ENCODE measurements at regions not wholly inside any gene's neighbourhood (a gene's known extent, or its start where the extent isn't known, plus 50 kb on each side); places are given as distances from the start of the nearest gene placed in this dataset.
A peak's percentile ranks its signal among the peaks of the same experiment; 100 is the strongest.

DNA sequence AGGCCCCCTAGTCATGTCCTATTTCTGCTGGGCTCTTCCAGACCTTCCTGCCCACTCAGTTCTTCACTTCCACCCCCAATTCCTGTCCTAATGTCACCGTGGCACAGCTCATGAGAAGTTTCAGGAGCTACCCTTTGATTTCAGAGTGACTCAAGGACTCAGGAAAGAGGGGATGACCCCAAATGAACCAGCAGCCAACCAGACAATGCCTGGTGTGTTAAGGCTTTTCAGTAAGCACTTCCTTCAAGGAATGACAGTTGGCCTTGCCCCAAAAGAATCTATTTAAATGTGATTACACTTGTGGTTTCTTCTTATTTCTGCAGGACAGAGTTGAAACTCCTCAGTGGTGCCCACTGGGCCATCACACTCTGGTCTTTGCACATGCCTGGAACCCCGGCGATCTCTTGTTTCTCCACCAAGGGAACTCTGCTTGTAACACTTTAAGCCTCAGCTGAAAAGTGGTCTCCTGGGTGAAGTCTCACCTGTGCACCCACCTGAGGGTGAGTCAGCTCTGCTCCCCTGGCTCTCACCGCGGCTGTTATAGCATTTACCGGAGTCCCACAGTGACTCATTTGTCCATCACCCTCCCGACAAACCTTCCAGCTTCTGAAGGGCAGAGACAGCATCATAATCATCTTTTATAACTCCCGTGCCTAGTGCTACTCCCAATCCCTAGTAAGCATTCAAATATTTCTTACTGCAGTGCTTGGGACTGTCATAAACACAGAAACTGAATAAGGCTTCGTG is 123.0 kb upstream of the SVIL start:
- peak; percentile 92 for ATAC-seq
- Histone ChIP-seq H3K27me3 (ENCODE audit: low read length) (no peaks in the 10 kb centered on the region), H3K9ac (ENCODE audit: low read length) (peak overlapping the region; percentile 77), H2AFZ (ENCODE audit: low read length) (peak overlapping the region; percentile 31; the same call in 1 of the 2 replicates), H3F3A (ENCODE audit: low read length, unreplicated experiment) (peaks cover 8% of the 10 kb centered on the region), H3K4me1 (ENCODE audit: insufficient read depth, low read length) (peaks cover 36% of the 10 kb centered on the region), H3K9me2 (replicated peaks; ENCODE audit: low read length) (no peaks in the 10 kb centered on the region), H3K4me3 (ENCODE audit: low read length) (peak overlapping the region; percentile 49; the same call in 1 of the 2 replicates), H3K79me2 (ENCODE audit: low read length) (no peaks in the 10 kb centered on the region), H3K27ac (ENCODE audit: low read length) (peak overlapping the region; percentile 98), H3K9me3 (ENCODE audit: low read length) (no peaks in the 10 kb centered on the region), H3K36me3 (ENCODE audit: low read depth, low read length) (no peaks in the 10 kb centered on the region), H3K4me2 (ENCODE audit: low read length) (peak overlapping the region; percentile 74), H4K20me1 (ENCODE audit: low read length) (no peaks in the 10 kb centered on the region)
- intact Hi-C loops (cut with micrococcal nuclease), result loop anchor here (1.0 to 5.0 kb wide), 3 partner anchors 27 to 105 kb away; no protein-coding TSS in a partner anchor
- ChIA-PET POLR2A (ENCODE audit: unreplicated experiment) (interaction anchor here (0.5 to 0.7 kb wide), 3 partner anchors 20 to 1112 kb away, joined by 3 to 14 read pairs (median 8); no protein-coding TSS in a partner anchor), CTCF (no interaction called here)
- peak; percentile 91 for DNase-seq
- no peak for TF ChIP-seq EZH2 (IDR thresholded peaks at IDR 0.05; ENCODE audit: low read length, unreplicated experiment)
- TF ChIP-seq, protein P1, sequence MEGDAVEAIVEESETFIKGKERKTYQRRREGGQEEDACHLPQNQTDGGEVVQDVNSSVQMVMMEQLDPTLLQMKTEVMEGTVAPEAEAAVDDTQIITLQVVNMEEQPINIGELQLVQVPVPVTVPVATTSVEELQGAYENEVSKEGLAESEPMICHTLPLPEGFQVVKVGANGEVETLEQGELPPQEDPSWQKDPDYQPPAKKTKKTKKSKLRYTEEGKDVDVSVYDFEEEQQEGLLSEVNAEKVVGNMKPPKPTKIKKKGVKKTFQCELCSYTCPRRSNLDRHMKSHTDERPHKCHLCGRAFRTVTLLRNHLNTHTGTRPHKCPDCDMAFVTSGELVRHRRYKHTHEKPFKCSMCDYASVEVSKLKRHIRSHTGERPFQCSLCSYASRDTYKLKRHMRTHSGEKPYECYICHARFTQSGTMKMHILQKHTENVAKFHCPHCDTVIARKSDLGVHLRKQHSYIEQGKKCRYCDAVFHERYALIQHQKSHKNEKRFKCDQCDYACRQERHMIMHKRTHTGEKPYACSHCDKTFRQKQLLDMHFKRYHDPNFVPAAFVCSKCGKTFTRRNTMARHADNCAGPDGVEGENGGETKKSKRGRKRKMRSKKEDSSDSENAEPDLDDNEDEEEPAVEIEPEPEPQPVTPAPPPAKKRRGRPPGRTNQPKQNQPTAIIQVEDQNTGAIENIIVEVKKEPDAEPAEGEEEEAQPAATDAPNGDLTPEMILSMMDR (conservative IDR thresholded peaks at IDR 0.05; ENCODE audit: low read depth, low read length), result no peak
- TF ChIP-seq EZH2phosphoT487 (IDR thresholded peaks at IDR 0.05; ENCODE audit: borderline replicate concordance, low read length), result no peak
- no TSS peak for BruUV-seq (replicated peaks)

DNA sequence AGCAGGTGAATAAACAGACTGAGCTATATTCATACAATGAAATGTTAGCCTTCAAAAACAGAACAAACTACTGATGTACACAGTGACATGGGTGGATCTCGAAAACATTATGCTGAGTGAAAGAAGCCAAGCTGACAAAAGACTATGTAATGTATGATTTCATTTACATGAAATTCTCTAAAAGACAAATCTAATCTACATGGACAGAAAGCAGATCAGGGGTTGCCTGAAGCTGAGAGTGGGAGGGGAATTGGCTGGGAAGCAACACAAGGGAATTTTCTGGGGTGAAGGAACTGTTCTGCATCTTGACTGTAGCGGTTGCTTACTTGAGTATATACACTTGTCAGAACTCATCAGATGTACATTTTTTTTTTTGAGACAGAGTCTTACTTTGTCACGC is 121.7 kb upstream of the SVIL start:
- DNase-seq, result no peak
- Histone ChIP-seq H3K9ac (ENCODE audit: low read length) (no peak overlapping the region), H3K4me2 (ENCODE audit: low read length) (no peak overlapping the region), H3F3A (ENCODE audit: low read length, unreplicated experiment) (peaks cover 8% of the 10 kb centered on the region), H3K27ac (ENCODE audit: low read length) (peak overlapping the region; percentile 98), H2AFZ (ENCODE audit: low read length) (no peak overlapping the region), H3K36me3 (ENCODE audit: low read depth, low read length) (no peaks in the 10 kb centered on the region), H3K4me3 (ENCODE audit: low read length) (no peak overlapping the region), H4K20me1 (ENCODE audit: low read length) (no peaks in the 10 kb centered on the region), H3K27me3 (ENCODE audit: low read length) (no peaks in the 10 kb centered on the region), H3K9me2 (replicated peaks; ENCODE audit: low read length) (no peaks in the 10 kb centered on the region), H3K79me2 (ENCODE audit: low read length) (no peaks in the 10 kb centered on the region), H3K9me3 (ENCODE audit: low read length) (no peaks in the 10 kb centered on the region), H3K4me1 (ENCODE audit: insufficient read depth, low read length) (peaks cover 36% of the 10 kb centered on the region)
- no peak for ATAC-seq
- intact Hi-C loops (cut with micrococcal nuclease), result loop anchor here (5.0 kb wide), 1 partner anchor 106 kb away; no protein-coding TSS in a partner anchor
- CTCF ChIA-PET, result no interaction called here
- TF ChIP-seq EZH2 (IDR thresholded peaks at IDR 0.05; ENCODE audit: low read length, unreplicated experiment) (no peak), EZH2phosphoT487 (IDR thresholded peaks at IDR 0.05; ENCODE audit: borderline replicate concordance, low read length) (no peak)
- TF ChIP-seq, protein P1 (conservative IDR thresholded peaks at IDR 0.05; ENCODE audit: low read depth, low read length), result no peak
- no TSS peak for BruUV-seq (replicated peaks)
- POLR2A ChIA-PET (ENCODE audit: unreplicated experiment), result no interaction called here

GRCh38 chr10:29753283-29753682 is 118.5 kb upstream of the SVIL start:
- no peaks in the 10 kb centered on the region for H3K9me3 ChIP-seq (ENCODE audit: low read length)
- peaks cover 5% of the 10 kb centered on the region for H3F3A ChIP-seq (ENCODE audit: low read length, unreplicated experiment)
- no peaks in the 10 kb centered on the region for H3K79me2 ChIP-seq (ENCODE audit: low read length)
- H3K4me1 ChIP-seq (ENCODE audit: insufficient read depth, low read length), result peaks cover 18% of the 10 kb centered on the region
- no peaks in the 10 kb centered on the region for H4K20me1 ChIP-seq (ENCODE audit: low read length)
- H2AFZ ChIP-seq (ENCODE audit: low read length), result no peak overlapping the region
- intact Hi-C loops (cut with micrococcal nuclease), result no loop called here
- TF ChIP-seq EZH2phosphoT487 (IDR thresholded peaks at IDR 0.05; ENCODE audit: borderline replicate concordance, low read length) (no peak), EZH2 (IDR thresholded peaks at IDR 0.05; ENCODE audit: low read length, unreplicated experiment) (no peak)
- TF ChIP-seq, protein P1 (conservative IDR thresholded peaks at IDR 0.05; ENCODE audit: low read depth, low read length), result no peak
- H3K4me2 ChIP-seq (ENCODE audit: low read length), result no peak overlapping the region
- ChIA-PET POLR2A (ENCODE audit: unreplicated experiment) (no interaction called here), CTCF (no interaction called here)
- DNase-seq, result no peak
- H3K9me2 ChIP-seq (replicated peaks; ENCODE audit: low read length), result no peaks in the 10 kb centered on the region
- no TSS peak for BruUV-seq (replicated peaks)
- no peaks in the 10 kb centered on the region for H3K27me3 ChIP-seq (ENCODE audit: low read length)
- no peaks in the 10 kb centered on the region for H3K36me3 ChIP-seq (ENCODE audit: low read depth, low read length)
- no peak overlapping the region for H3K4me3 ChIP-seq (ENCODE audit: low read length)
- no peak overlapping the region for H3K9ac ChIP-seq (ENCODE audit: low read length)
- no peak for ATAC-seq
- H3K27ac ChIP-seq (ENCODE audit: low read length), result no peak overlapping the region
